Right lobe of liver (tissue), 4 donors: ENCODE measurements at regions not wholly inside any gene's neighbourhood (a gene's known extent, or its start where the extent isn't known, plus 50 kb on each side); places are given as distances from the start of the nearest gene placed in this dataset.

Experiments used
- POLR2A ChIP-seq: fragments of 450-650 bp; IDR thresholded peaks from one replicate; pipeline ENCODE4 v1.6.1; 2017; ENCODE audit warnings: antibody characterized with exemption, mild to moderate bottlenecking
- TF ChIP-seq, protein P1 (sequence below), 4 donors: fragments of 200-600 bp in 3 of 4; fragments of 450-650 bp in 1 of 4; IDR thresholded peaks; one replicate each; pipeline versions ENCODE4 v1.5.1 to v1.8.0; 2016 to 2022; ENCODE audit warnings: antibody characterized with exemption in 4 of 4, mild to moderate bottlenecking in 2 of 4
- donor health status: DM: no; HTN: no; CAD: no.
- donor health status: DM: no; HTN: no; CAD: no.
- donor health status: DM: no; HTN: yes; CAD: no.

DNA sequence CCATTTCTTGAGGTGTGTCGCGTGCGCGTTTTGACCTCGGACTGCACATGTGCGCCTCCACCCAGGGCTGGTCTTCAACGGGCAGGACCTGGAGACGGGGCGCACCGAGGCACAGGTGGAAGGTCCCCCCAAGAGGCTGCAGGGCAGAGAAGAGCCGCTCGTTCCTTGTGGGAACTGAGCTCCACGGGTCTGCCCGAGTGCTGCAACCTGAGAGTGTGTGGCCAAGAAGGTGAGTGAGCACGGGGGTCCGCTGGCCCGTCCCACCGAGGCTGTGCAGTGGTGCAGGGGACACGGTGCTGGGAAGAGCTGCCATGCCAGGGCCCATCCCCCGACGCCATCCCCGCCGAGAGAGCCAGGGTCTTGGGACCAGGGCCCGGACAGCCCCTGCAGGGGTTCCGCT is 268.3 kb downstream of the GALR1 start:
- TF ChIP-seq, protein P1, sequence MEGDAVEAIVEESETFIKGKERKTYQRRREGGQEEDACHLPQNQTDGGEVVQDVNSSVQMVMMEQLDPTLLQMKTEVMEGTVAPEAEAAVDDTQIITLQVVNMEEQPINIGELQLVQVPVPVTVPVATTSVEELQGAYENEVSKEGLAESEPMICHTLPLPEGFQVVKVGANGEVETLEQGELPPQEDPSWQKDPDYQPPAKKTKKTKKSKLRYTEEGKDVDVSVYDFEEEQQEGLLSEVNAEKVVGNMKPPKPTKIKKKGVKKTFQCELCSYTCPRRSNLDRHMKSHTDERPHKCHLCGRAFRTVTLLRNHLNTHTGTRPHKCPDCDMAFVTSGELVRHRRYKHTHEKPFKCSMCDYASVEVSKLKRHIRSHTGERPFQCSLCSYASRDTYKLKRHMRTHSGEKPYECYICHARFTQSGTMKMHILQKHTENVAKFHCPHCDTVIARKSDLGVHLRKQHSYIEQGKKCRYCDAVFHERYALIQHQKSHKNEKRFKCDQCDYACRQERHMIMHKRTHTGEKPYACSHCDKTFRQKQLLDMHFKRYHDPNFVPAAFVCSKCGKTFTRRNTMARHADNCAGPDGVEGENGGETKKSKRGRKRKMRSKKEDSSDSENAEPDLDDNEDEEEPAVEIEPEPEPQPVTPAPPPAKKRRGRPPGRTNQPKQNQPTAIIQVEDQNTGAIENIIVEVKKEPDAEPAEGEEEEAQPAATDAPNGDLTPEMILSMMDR (IDR thresholded peaks at IDR 0.05), result no peak
- no peak for TF ChIP-seq POLR2A
